Mesenchymal stem cell (in vitro differentiated cells and primary cell): ENCODE measurements at regions not wholly inside any gene's neighbourhood (a gene's known extent, or its start where the extent isn't known, plus 50 kb on each side); places are given as distances from the start of the nearest gene placed in this dataset.

Experiments used
- DNase-seq: peaks from one replicate; pipeline ENCODE4 v3.0.0-alpha.2; 2013
- H2AFZ ChIP-seq: one replicate; pipeline ENCODE4 v1.6.1; 2013; ENCODE audit warnings: low read depth, mild to moderate bottlenecking, control low read depth, inconsistent platforms, low read length, moderate library complexity
- H2AK5ac ChIP-seq: 2 replicates; pipeline ENCODE4 v1.6.1; 2013; ENCODE audit warnings: low read length, moderate library complexity, mild to moderate bottlenecking, inconsistent platforms; ENCODE audit not compliant: severe bottlenecking
- H2BK120ac ChIP-seq: one replicate; pipeline ENCODE4 v1.6.1; 2013; ENCODE audit warnings: low read depth, mild to moderate bottlenecking, inconsistent platforms, low read length, moderate library complexity
- H2BK12ac ChIP-seq, 2 experiments: one replicate each; pipeline ENCODE4 v1.6.1; 2013; ENCODE audit warnings: inconsistent platforms in 2 of 2, low read length in 2 of 2, mild to moderate bottlenecking in 2 of 2, moderate library complexity in 2 of 2, control low read depth in 1 of 2
- H2BK15ac ChIP-seq: one replicate; pipeline ENCODE4 v1.6.1; 2013; ENCODE audit warnings: mild to moderate bottlenecking, low read depth, inconsistent platforms; ENCODE audit not compliant: poor library complexity, severe bottlenecking
- H2BK5ac ChIP-seq: 2 replicates; pipeline ENCODE4 v1.6.1; 2013; ENCODE audit warnings: low read depth, mild to moderate bottlenecking, low read length, control low read depth, inconsistent platforms; ENCODE audit not compliant: poor library complexity, severe bottlenecking
- H3K14ac ChIP-seq, 2 experiments: one replicate each; pipeline ENCODE4 v1.6.1; 2013; ENCODE audit warnings: inconsistent platforms in 2 of 2, low read length in 2 of 2, control low read depth in 1 of 2, mild to moderate bottlenecking in 1 of 2, moderate library complexity in 1 of 2
- H3K18ac ChIP-seq, 2 experiments: one replicate each; pipeline ENCODE4 v1.6.1; 2013; ENCODE audit warnings: inconsistent platforms in 2 of 2, low read length in 2 of 2, control low read depth in 1 of 2, low read depth in 1 of 2, mild to moderate bottlenecking in 1 of 2
- H3K23ac ChIP-seq, 2 experiments: one replicate each; pipeline ENCODE4 v1.6.1; 2013; ENCODE audit warnings: inconsistent platforms in 2 of 2, low read length in 2 of 2, mild to moderate bottlenecking in 2 of 2, moderate library complexity in 2 of 2, control low read depth in 1 of 2
- H3K27ac ChIP-seq: 2 replicates; pipeline ENCODE4 v1.5.1; 2013; ENCODE audit warnings: mild to moderate bottlenecking, moderate library complexity, low read length, control low read depth, inconsistent platforms; ENCODE audit not compliant: poor library complexity, severe bottlenecking
- H3K27me3 ChIP-seq, 2 experiments: 2 replicates each; pipeline versions ENCODE4 v1.6.1 to v1.7.0; 2013; ENCODE audit warnings: low read length in 2 of 2, mild to moderate bottlenecking in 2 of 2, moderate library complexity in 2 of 2, control low read depth in 1 of 2, inconsistent platforms in 1 of 2; ENCODE audit not compliant: control insufficient read depth in 1 of 2, insufficient read depth in 1 of 2
- H3K36me3 ChIP-seq, 2 experiments: 2 replicates each; pipeline versions ENCODE4 v1.6.1 to v1.7.0; 2013; ENCODE audit warnings: low read length in 2 of 2, control low read depth in 1 of 2, inconsistent platforms in 1 of 2, low read depth in 1 of 2, mild to moderate bottlenecking in 1 of 2; ENCODE audit not compliant: insufficient read depth in 2 of 2, control insufficient read depth in 1 of 2
- H3K4ac ChIP-seq, 2 experiments: one replicate each; pipeline ENCODE4 v1.6.1; 2013; ENCODE audit warnings: inconsistent platforms in 2 of 2, low read length in 2 of 2, mild to moderate bottlenecking in 2 of 2, moderate library complexity in 2 of 2, control low read depth in 1 of 2, low read depth in 1 of 2
- H3K4me1 ChIP-seq: 2 replicates; pipeline ENCODE4 v1.6.1; 2013; ENCODE audit warnings: low read depth, low read length, control low read depth; ENCODE audit not compliant: control insufficient read depth, insufficient read depth
- H3K4me2 ChIP-seq: 2 replicates; pipeline ENCODE4 v1.6.1; 2013; ENCODE audit warnings: low read length, mild to moderate bottlenecking, inconsistent platforms; ENCODE audit not compliant: poor library complexity, severe bottlenecking
- H3K4me3 ChIP-seq, 2 experiments: 2 replicates each; pipeline versions ENCODE4 v1.5.1 to v1.7.0; 2013; ENCODE audit warnings: low read length in 2 of 2, mild to moderate bottlenecking in 2 of 2, control low read depth in 1 of 2, low read depth in 1 of 2; ENCODE audit not compliant: insufficient read depth in 1 of 2
- H3K79me1 ChIP-seq: replicated peaks from 2 replicates; pipeline ENCODE4 v1.6.1; 2013; ENCODE audit warnings: mild to moderate bottlenecking, control low read depth, low read length, inconsistent platforms; ENCODE audit not compliant: poor library complexity, severe bottlenecking
- H3K9ac ChIP-seq: 2 replicates; pipeline ENCODE4 v1.7.0; 2013; ENCODE audit warnings: mild to moderate bottlenecking, low read length, moderate library complexity
- H3K9me3 ChIP-seq: 2 replicates; pipeline ENCODE4 v1.7.0; 2013; ENCODE audit warnings: mild to moderate bottlenecking, low read length; ENCODE audit not compliant: control insufficient read depth
- H4K8ac ChIP-seq: one replicate; pipeline ENCODE4 v1.6.1; 2013; ENCODE audit warnings: inconsistent platforms, mild to moderate bottlenecking, low read length, moderate library complexity
- H4K91ac ChIP-seq: one replicate; pipeline ENCODE4 v1.6.1; 2013; ENCODE audit warnings: mild to moderate bottlenecking, low read length, inconsistent platforms
- whole genome bisulfite sequencing: methylation state at CpG from one replicate; pipeline ENCODE4 v1.1.7; 2013; ENCODE audit warnings: mixed read lengths; 5-methylcytosine and 5-hydroxymethylcytosine counted together

DNA sequence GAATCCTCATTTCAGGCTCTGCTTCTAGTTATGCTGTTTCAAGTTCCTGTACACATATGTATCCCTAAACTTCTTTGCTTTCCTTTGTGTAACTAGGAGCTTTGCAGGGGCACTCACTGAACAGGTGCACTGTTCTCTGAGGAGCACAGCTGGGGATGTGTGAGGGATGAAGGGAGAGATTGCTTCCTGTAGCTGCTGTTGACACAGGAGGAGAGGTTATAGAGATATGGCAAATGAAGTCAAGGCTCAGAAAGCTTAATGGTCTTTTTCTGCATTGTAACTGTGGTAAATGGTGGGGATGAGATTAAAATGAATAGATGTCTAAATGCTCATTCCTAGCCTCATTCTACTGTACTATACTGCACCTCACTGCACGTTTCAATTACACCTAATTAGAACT lies 454.3 kb downstream of the BTBD3 start:
- H3K9ac ChIP-seq = no peak overlapping the region
- no peaks in the 10 kb centered on the region for H3K27me3 ChIP-seq
- H3K23ac ChIP-seq = no peak overlapping the region
- H3K14ac ChIP-seq = no peak overlapping the region
- H4K8ac ChIP-seq = no peak overlapping the region
- H3K4ac ChIP-seq = no peak overlapping the region
- 36% methylated on average over 1 of the region's 1 CpG for WGBS
- H2AK5ac ChIP-seq = no peak overlapping the region
- no peaks in the 10 kb centered on the region for H3K4me1 ChIP-seq
- H3K9me3 ChIP-seq = no peaks in the 10 kb centered on the region
- DNase-seq = no peak
- H3K36me3 ChIP-seq = no peaks in the 10 kb centered on the region
- H2AFZ ChIP-seq = no peak overlapping the region
- H2BK12ac ChIP-seq = no peak overlapping the region
- H3K27ac ChIP-seq = no peak overlapping the region
- no peaks in the 10 kb centered on the region for H3K79me1 ChIP-seq
- no peak overlapping the region for H3K18ac ChIP-seq
- no peak overlapping the region for H4K91ac ChIP-seq
- no peak overlapping the region for H3K4me2 ChIP-seq
- H2BK120ac ChIP-seq = no peak overlapping the region
- no peak overlapping the region for H2BK5ac ChIP-seq
- no peak overlapping the region for H2BK15ac ChIP-seq
- no peak overlapping the region for H3K4me3 ChIP-seq

DNA sequence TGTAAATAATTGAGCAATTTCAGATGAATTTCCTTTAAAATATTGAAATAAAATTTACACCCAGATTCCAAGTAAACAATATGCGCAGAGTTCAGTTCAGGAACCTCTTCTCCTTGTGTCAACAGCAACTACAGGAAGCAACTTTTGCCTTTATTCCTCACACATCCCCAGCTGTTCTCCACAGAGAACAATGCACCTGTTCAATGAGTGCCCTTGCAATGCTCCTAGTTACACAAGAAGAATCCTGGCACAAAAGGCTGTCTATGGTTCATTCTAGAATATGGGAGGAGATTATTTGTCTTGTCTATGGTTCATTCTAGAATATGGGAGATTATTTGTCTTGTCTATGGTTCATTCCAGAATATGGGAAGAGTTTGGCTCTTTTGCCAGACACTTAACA lies 454.9 kb downstream of the BTBD3 start:
- no peak overlapping the region for H3K9ac ChIP-seq
- no peak overlapping the region for H2BK120ac ChIP-seq
- no peak overlapping the region for H2AK5ac ChIP-seq
- H3K14ac ChIP-seq = no peak overlapping the region
- no peak overlapping the region for H3K4me3 ChIP-seq
- no peak overlapping the region for H3K4ac ChIP-seq
- H3K4me1 ChIP-seq = no peaks in the 10 kb centered on the region
- H2AFZ ChIP-seq = no peak overlapping the region
- H3K9me3 ChIP-seq = no peaks in the 10 kb centered on the region
- H3K79me1 ChIP-seq = no peaks in the 10 kb centered on the region
- H4K91ac ChIP-seq = no peak overlapping the region
- no peak overlapping the region for H2BK5ac ChIP-seq
- WGBS = 87% methylated on average over 1 of the region's 1 CpG
- H3K27me3 ChIP-seq = no peaks in the 10 kb centered on the region
- H3K18ac ChIP-seq = no peak overlapping the region
- no peak overlapping the region for H2BK15ac ChIP-seq
- H3K23ac ChIP-seq = no peak overlapping the region
- H4K8ac ChIP-seq = no peak overlapping the region
- DNase-seq = no peak
- H3K36me3 ChIP-seq = no peaks in the 10 kb centered on the region
- H3K27ac ChIP-seq = no peak overlapping the region
- no peak overlapping the region for H3K4me2 ChIP-seq
- H2BK12ac ChIP-seq = no peak overlapping the region

DNA sequence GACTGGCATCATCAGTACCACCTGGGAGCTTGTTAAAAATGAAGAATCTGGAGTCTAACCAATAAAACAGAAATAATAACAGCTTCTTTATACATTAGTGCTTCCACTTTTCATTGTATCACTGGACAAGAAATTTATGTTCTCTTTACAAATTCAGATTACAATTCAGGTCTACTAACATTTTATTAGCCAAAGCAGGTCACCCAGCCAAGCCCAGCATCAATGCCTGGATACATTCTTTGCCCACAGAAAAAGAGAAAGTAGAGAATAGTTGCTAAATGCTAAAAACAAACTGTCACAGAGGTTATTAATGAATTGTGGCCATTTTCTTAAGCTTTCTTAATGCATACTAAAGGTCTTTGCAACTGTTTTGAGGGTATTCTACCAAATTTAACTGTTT lies 458.3 kb downstream of the BTBD3 start:
- H3K4ac ChIP-seq = no peak overlapping the region
- no peaks in the 10 kb centered on the region for H3K9me3 ChIP-seq
- no peak overlapping the region for H3K14ac ChIP-seq
- H3K9ac ChIP-seq = no peak overlapping the region
- H2BK5ac ChIP-seq = no peak overlapping the region
- H3K18ac ChIP-seq = no peak overlapping the region
- no peaks in the 10 kb centered on the region for H3K79me1 ChIP-seq
- H3K27ac ChIP-seq = no peak overlapping the region
- no peak overlapping the region for H4K8ac ChIP-seq
- no peaks in the 10 kb centered on the region for H3K27me3 ChIP-seq
- DNase-seq = no peak
- H2AFZ ChIP-seq = no peak overlapping the region
- H3K4me3 ChIP-seq = no peak overlapping the region
- H2BK120ac ChIP-seq = no peak overlapping the region
- no peak overlapping the region for H3K23ac ChIP-seq
- H3K4me1 ChIP-seq = no peaks in the 10 kb centered on the region
- no peak overlapping the region for H4K91ac ChIP-seq
- H2AK5ac ChIP-seq = no peak overlapping the region
- no peak overlapping the region for H2BK15ac ChIP-seq
- H2BK12ac ChIP-seq = no peak overlapping the region
- H3K36me3 ChIP-seq = no peaks in the 10 kb centered on the region
- no peak overlapping the region for H3K4me2 ChIP-seq

DNA sequence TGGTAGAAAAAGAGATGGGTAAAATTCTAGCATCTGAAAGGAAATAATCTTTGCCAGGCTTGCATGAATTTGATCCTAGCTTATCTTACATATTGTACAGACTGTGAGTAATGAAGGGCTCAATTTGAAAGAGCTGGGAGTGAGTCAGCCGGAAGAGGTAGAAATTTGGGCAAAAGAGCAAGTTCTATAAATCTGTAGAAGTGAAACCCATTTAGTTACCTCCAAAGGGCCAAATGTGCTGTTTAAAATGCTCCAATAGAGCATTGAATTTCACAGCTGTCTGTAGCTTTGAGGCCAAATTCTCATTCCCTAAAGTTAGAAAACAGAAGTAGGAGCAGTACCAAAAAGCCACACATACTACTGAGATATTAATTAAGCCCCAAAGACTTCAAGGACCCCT lies 466.1 kb downstream of the BTBD3 start:
- H3K9me3 ChIP-seq = peaks cover 3% of the 10 kb centered on the region
- no peak overlapping the region for H3K27ac ChIP-seq
- no peak for DNase-seq
- H2BK15ac ChIP-seq = no peak overlapping the region
- H3K18ac ChIP-seq = no peak overlapping the region
- H2BK12ac ChIP-seq = no peak overlapping the region
- H2AFZ ChIP-seq = no peak overlapping the region
- H2BK120ac ChIP-seq = no peak overlapping the region
- no peak overlapping the region for H3K4me2 ChIP-seq
- no peaks in the 10 kb centered on the region for H3K27me3 ChIP-seq
- no peaks in the 10 kb centered on the region for H3K36me3 ChIP-seq
- H4K8ac ChIP-seq = no peak overlapping the region
- no peak overlapping the region for H3K14ac ChIP-seq
- no peaks in the 10 kb centered on the region for H3K4me1 ChIP-seq
- H3K23ac ChIP-seq = no peak overlapping the region
- H4K91ac ChIP-seq = no peak overlapping the region
- WGBS = no CpG with 5 or more reads among the region's 1 CpG
- no peak overlapping the region for H2AK5ac ChIP-seq
- no peaks in the 10 kb centered on the region for H3K79me1 ChIP-seq
- H3K9ac ChIP-seq = no peak overlapping the region
- no peak overlapping the region for H3K4ac ChIP-seq
- H3K4me3 ChIP-seq = no peak overlapping the region
- H2BK5ac ChIP-seq = no peak overlapping the region
